ENCODE measurements at regions not wholly inside any gene's neighbourhood (a gene's known extent, or its start where the extent isn't known, plus 50 kb on each side); places are given as distances from the start of the nearest gene placed in this dataset.

DNA sequence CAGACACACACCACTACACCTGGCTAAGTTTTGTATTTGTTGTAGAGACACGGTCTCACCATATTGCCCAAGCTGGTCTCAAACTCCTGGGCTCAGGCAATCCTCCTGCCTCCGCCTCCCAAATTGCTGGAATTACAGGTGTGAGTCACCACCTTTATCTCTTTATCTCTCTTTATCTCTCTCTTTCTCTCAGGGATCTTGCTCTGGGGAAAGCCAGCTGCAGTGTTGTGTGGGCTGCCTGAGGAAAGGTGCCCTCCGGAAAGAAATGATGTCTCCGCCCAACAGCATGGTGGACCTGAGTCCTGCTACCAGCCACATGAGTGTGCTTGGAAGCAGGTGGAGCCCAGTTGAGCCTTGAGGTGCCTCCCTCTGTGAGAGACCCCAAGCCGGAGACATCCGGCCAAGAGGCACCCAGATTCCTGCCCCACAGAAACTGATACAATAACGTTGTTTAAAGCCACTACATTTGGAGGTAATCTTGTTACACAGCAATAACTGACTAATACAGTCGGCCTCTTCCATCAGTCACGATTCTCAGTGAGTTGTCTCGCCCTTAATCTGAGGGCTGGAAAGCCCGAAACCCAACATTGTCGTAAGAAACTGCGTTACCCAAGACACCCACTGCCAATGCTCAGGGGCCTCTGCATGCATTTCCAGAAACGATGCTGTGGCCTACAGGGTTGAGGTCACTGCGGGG is 68.0 kb upstream of the RPH3AL start:
- Histone ChIP-seq H3K4me3 (ENCODE audit: low read length) (no peak overlapping the region), H3K27ac (ENCODE audit: low read depth, low read length) (no peak overlapping the region)
- TF ChIP-seq EZH2phosphoT487 (IDR thresholded peaks at IDR 0.05; ENCODE audit: borderline replicate concordance, low read length), result no peak
- TF ChIP-seq, protein P1, sequence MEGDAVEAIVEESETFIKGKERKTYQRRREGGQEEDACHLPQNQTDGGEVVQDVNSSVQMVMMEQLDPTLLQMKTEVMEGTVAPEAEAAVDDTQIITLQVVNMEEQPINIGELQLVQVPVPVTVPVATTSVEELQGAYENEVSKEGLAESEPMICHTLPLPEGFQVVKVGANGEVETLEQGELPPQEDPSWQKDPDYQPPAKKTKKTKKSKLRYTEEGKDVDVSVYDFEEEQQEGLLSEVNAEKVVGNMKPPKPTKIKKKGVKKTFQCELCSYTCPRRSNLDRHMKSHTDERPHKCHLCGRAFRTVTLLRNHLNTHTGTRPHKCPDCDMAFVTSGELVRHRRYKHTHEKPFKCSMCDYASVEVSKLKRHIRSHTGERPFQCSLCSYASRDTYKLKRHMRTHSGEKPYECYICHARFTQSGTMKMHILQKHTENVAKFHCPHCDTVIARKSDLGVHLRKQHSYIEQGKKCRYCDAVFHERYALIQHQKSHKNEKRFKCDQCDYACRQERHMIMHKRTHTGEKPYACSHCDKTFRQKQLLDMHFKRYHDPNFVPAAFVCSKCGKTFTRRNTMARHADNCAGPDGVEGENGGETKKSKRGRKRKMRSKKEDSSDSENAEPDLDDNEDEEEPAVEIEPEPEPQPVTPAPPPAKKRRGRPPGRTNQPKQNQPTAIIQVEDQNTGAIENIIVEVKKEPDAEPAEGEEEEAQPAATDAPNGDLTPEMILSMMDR (IDR thresholded peaks at IDR 0.05; ENCODE audit: low read depth, low read length, poor library complexity, severe bottlenecking), result no peak

DNA sequence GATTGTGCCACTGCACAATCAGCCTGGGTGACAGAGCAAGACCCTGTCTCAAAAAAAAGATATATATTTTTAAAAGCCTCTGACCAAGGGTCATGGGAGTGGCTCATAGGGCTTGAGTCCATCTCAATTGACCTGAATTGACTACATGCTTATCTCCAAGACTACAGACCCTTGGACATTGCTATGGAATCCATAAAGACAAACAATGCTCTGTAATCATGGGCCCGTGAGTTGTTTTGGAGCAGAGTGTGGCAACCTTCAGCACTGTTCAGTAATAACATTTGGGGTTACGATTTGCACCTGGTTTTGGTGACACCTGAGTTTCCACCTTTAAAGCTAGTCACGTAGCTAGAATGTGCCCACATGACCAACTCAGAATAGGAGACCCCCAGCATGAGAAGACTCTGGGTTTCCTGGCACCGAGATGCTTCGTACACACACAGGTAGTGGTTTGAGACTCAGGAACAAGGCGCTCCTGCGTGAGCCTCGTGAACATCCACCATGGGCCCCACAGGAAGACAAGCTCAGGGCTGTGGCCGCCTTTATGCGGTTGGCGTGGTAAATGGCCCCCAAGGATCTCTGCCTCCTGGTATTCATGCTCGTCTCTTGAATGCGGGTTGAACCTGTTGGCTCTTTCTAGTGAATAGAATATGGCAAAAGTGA is 66.6 kb upstream of the RPH3AL start:
- Histone ChIP-seq H3K79me2 (ENCODE audit: control insufficient read depth, low read length) (no peaks in the 10 kb centered on the region), H3K9me2 (replicated peaks; ENCODE audit: control insufficient read depth, low read length) (no peaks in the 10 kb centered on the region), H3K27me3 (ENCODE audit: control insufficient read depth, low read length) (no peaks in the 10 kb centered on the region), H3K4me2 (ENCODE audit: low read length) (no peak overlapping the region), H3K36me3 (ENCODE audit: control insufficient read depth, low read length) (no peaks in the 10 kb centered on the region), H3K4me1 (ENCODE audit: control insufficient read depth, low read length) (peaks cover 11% of the 10 kb centered on the region), H4K20me1 (ENCODE audit: control insufficient read depth, insufficient read depth, low read depth, low read length) (no peaks in the 10 kb centered on the region), H3K27ac (ENCODE audit: low read depth, low read length) (no peak overlapping the region), H3F3A (ENCODE audit: control insufficient read depth, insufficient read depth) (no peaks in the 10 kb centered on the region), H3K9me3 (ENCODE audit: control insufficient read depth, insufficient read depth, low read length) (no peaks in the 10 kb centered on the region), H3K4me3 (ENCODE audit: low read length) (no peak overlapping the region)
- no peak for TF ChIP-seq EZH2phosphoT487 (IDR thresholded peaks at IDR 0.05; ENCODE audit: borderline replicate concordance, low read length)
- TF ChIP-seq, protein P1 (IDR thresholded peaks at IDR 0.05; ENCODE audit: low read depth, low read length, poor library complexity, severe bottlenecking), result no peak

More for the DNA sequence above, 68.0 kb upstream of the RPH3AL start:
- no peaks in the 10 kb centered on the region for H3K79me2 ChIP-seq (ENCODE audit: control insufficient read depth, low read length)
- no peaks in the 10 kb centered on the region for H4K20me1 ChIP-seq (ENCODE audit: control insufficient read depth, insufficient read depth, low read depth, low read length)
- no peaks in the 10 kb centered on the region for H3K9me2 ChIP-seq (replicated peaks; ENCODE audit: control insufficient read depth, low read length)
- H3K36me3 ChIP-seq (ENCODE audit: control insufficient read depth, low read length), result no peaks in the 10 kb centered on the region
- H3K27me3 ChIP-seq (ENCODE audit: control insufficient read depth, low read length), result no peaks in the 10 kb centered on the region
- no peaks in the 10 kb centered on the region for H3F3A ChIP-seq (ENCODE audit: control insufficient read depth, insufficient read depth)
- H3K4me2 ChIP-seq (ENCODE audit: low read length), result no peak overlapping the region
- peaks cover 11% of the 10 kb centered on the region for H3K4me1 ChIP-seq (ENCODE audit: control insufficient read depth, low read length)
- no peaks in the 10 kb centered on the region for H3K9me3 ChIP-seq (ENCODE audit: control insufficient read depth, insufficient read depth, low read length)

DNA sequence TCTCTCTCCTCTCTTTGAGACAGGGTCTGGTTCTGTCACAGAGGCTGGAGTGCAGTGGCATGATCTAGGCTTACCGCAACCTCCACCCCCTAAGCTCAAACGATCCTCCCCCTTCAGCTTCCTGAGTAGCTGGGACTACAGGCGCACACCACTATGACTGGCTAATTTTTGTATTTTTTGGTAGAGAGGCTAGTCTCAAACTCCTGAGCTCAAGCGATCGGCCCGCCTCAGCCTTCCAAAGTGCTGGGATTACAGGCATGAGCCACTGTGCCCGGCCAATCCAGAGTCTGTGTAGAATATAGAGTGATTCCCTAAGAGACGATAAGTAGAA is 65.8 kb upstream of the RPH3AL start:
- H3K4me1 ChIP-seq (ENCODE audit: control insufficient read depth, low read length), result peaks cover 11% of the 10 kb centered on the region
- no peaks in the 10 kb centered on the region for H4K20me1 ChIP-seq (ENCODE audit: control insufficient read depth, insufficient read depth, low read depth, low read length)
- H3K27ac ChIP-seq (ENCODE audit: low read depth, low read length), result no peak overlapping the region
- H3K9me2 ChIP-seq (replicated peaks; ENCODE audit: control insufficient read depth, low read length), result no peaks in the 10 kb centered on the region
- no peaks in the 10 kb centered on the region for H3K27me3 ChIP-seq (ENCODE audit: control insufficient read depth, low read length)
- no peaks in the 10 kb centered on the region for H3K79me2 ChIP-seq (ENCODE audit: control insufficient read depth, low read length)
- H3F3A ChIP-seq (ENCODE audit: control insufficient read depth, insufficient read depth), result no peaks in the 10 kb centered on the region
- H3K36me3 ChIP-seq (ENCODE audit: control insufficient read depth, low read length), result peaks cover 3% of the 10 kb centered on the region; the same call in 1 of the 2 replicates
- no peak for TF ChIP-seq EZH2phosphoT487 (IDR thresholded peaks at IDR 0.05; ENCODE audit: borderline replicate concordance, low read length)
- TF ChIP-seq, protein P1 (IDR thresholded peaks at IDR 0.05; ENCODE audit: low read depth, low read length, poor library complexity, severe bottlenecking), result no peak
- no peaks in the 10 kb centered on the region for H3K9me3 ChIP-seq (ENCODE audit: control insufficient read depth, insufficient read depth, low read length)
- no peak overlapping the region for H3K4me3 ChIP-seq (ENCODE audit: low read length)
- no peak overlapping the region for H3K4me2 ChIP-seq (ENCODE audit: low read length)
